ENCODE measurements at regions not wholly inside any gene's neighbourhood (a gene's known extent, or its start where the extent isn't known, plus 50 kb on each side); places are given as distances from the start of the nearest gene placed in this dataset.

GRCh38 chr2:55973673-55974072 lies 50.1 kb upstream of the EFEMP1 start:
- intact Hi-C loops (cut with micrococcal nuclease): no loop called here

GRCh38 chr2:55976681-55977080 lies 53.1 kb upstream of the EFEMP1 start:
- intact Hi-C loops (cut with micrococcal nuclease): no loop called here

- intact Hi-C loops (cut with micrococcal nuclease): no loop called here
These were observed 61.8 kb upstream of the EFEMP1 start for GRCh38 chr2:55985406-55985805.

GRCh38 chr2:55986001-55986400 lies 62.4 kb upstream of the EFEMP1 start:
- intact Hi-C loops (cut with micrococcal nuclease): no loop called here

GRCh38 chr2:55986700-55987440 lies 63.3 kb upstream of the EFEMP1 start:
- intact Hi-C loops (cut with micrococcal nuclease): no loop called here

- intact Hi-C loops (cut with micrococcal nuclease): no loop called here
These were observed 65.8 kb upstream of the EFEMP1 start for GRCh38 chr2:55989405-55989804.

GRCh38 chr2:55992455-55992854 lies 68.9 kb upstream of the EFEMP1 start:
- intact Hi-C loops (cut with micrococcal nuclease): no loop called here

GRCh38 chr2:55993685-55994084 lies 70.1 kb upstream of the EFEMP1 start:
- intact Hi-C loops (cut with micrococcal nuclease): no loop called here

GRCh38 chr2:55995211-55995610 lies 71.6 kb upstream of the EFEMP1 start:
- intact Hi-C loops (cut with micrococcal nuclease): no loop called here

- intact Hi-C loops (cut with micrococcal nuclease): no loop called here
These were observed 72.3 kb upstream of the EFEMP1 start for GRCh38 chr2:55995902-55996301.

GRCh38 chr2:55999231-55999630 lies 75.6 kb upstream of the EFEMP1 start:
- intact Hi-C loops (cut with micrococcal nuclease): no loop called here

GRCh38 chr2:55999790-56000189 lies 76.2 kb upstream of the EFEMP1 start:
- intact Hi-C loops (cut with micrococcal nuclease): no loop called here

GRCh38 chr2:56001947-56002346 lies 78.4 kb upstream of the EFEMP1 start:
- intact Hi-C loops (cut with micrococcal nuclease): no loop called here

GRCh38 chr2:56008661-56009431 lies 85.3 kb upstream of the EFEMP1 start:
- intact Hi-C loops (cut with micrococcal nuclease): loop anchor here (1.0 kb wide), 1 partner anchor 291 kb away; no protein-coding TSS in a partner anchor

- intact Hi-C loops (cut with micrococcal nuclease): loop anchor here (1.0 kb wide), 1 partner anchor 292 kb away; no protein-coding TSS in a partner anchor
These were observed 86.3 kb upstream of the EFEMP1 start for GRCh38 chr2:56009758-56010458.

GRCh38 chr2:56011624-56012023 lies 88.0 kb upstream of the EFEMP1 start:
- intact Hi-C loops (cut with micrococcal nuclease): no loop called here

- intact Hi-C loops (cut with micrococcal nuclease): no loop called here
These were observed 88.7 kb upstream of the EFEMP1 start for GRCh38 chr2:56012221-56012765.

GRCh38 chr2:56013475-56013874 lies 89.9 kb upstream of the EFEMP1 start:
- intact Hi-C loops (cut with micrococcal nuclease): no loop called here

- intact Hi-C loops (cut with micrococcal nuclease): no loop called here
These were observed 90.6 kb upstream of the EFEMP1 start for GRCh38 chr2:56014046-56014730.

- intact Hi-C loops (cut with micrococcal nuclease): no loop called here
These were observed 92.1 kb upstream of the EFEMP1 start for GRCh38 chr2:56015711-56016115.

- intact Hi-C loops (cut with micrococcal nuclease): no loop called here
These were observed 94.2 kb upstream of the EFEMP1 start for GRCh38 chr2:56017784-56018183.
